HG02763 (cell line): ENCODE measurements at regions not wholly inside any gene's neighbourhood (a gene's known extent, or its start where the extent isn't known, plus 50 kb on each side); places are given as distances from the start of the nearest gene placed in this dataset.

Source experiments
- ATAC-seq: cut with Tn5 transposase; IDR thresholded peaks from one replicate; pipeline ENCODE4 v1.9.1; 2021; ENCODE audit warnings: mild to moderate bottlenecking, moderate library complexity; ENCODE audit not compliant: unreplicated experiment

DNA sequence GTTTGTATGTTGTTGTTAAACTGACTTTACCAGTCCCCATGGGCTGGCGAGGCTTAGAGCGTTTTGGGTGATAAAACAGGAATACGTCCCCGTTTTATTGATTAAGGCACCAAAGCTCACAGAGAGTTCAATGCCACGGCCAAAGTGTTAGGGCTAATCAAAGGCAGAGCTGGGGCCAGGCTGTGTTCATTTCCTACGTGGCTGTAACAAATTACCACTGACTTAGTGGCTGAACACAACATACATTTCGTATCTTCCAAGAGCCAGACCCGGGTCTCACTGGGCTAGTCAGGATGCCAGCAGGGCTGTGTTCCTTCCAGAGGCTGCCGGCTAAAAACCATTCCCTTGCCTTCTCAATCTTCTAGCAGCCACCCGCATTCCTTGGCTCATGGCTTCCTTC is 94.4 kb upstream of the HABP2 start:
- no peak for ATAC-seq

DNA sequence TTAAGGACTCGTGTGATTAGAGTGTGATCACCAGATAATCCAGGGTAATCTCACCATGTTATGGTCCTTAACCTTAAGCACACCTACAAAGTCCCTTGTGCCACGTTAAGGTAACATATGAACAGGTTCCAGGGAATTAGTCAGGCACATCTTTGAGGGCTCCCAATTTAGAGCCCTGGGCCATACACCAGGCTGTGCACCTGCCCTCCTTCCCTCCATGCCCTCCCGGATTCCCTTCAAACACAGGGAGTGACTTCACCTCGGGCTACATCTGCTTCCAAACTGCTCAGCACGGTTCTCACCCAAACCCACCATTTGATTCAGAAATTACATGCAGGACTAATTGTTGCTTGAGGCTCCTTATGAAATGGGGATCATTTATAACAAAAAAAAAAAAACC is 93.9 kb upstream of the HABP2 start:
- ATAC-seq: no peak

DNA sequence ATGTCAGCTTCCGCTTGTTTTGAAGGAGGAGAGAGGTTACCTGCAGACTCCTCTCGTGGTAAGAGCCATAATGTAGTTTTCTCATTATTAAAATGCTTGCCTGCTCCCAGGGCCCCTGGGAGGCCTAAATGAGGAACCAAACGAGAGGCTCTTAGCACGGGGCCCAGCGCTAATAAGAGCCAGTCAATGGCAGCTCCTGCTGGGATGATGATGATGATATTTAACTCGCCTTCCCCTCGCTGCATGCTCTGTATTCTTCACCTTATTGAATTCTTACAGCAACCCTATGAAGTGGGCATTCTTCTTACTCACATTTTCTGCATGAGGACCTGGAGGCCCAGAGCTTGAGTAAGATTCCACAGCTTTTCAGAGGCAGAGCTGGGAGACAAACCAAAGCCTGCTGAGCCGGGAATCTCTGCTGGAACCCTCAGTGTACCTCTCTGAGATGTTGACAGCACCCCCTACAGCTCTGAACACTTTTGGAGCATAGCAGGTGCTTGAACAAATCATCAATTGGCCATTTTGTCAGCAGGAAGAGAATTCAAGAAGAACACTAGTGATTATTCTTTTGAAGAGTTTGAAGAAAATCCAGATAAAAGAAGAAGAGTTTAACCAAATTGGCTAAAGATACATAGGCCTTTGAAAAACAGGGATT is 93.1 kb upstream of the HABP2 start:
- no peak for ATAC-seq

DNA sequence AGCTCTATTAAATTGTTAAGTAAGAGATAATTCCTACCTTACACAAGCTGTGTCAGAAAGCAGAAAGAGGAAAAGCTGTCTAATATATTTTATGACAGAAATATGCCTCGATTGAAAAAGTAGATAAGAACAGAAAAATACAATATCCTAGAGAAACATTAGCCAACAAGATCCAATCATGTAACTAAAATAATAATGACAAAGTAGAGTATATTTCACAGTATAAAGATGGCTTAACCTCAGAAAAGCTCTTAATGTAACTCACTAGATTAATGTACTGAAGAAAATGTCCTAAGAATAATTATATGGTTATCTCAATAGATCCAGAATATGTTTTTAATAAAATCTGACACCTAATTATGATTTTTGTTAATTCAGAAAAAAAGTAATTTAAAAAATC is 89.8 kb upstream of the HABP2 start:
- ATAC-seq: no peak

- ATAC-seq: no peak
These were observed 89.1 kb upstream of the HABP2 start for GRCh38 chr10:113463777-113464176.

- ATAC-seq: no peak
These were observed 83.1 kb upstream of the HABP2 start for GRCh38 chr10:113469796-113470195.

DNA sequence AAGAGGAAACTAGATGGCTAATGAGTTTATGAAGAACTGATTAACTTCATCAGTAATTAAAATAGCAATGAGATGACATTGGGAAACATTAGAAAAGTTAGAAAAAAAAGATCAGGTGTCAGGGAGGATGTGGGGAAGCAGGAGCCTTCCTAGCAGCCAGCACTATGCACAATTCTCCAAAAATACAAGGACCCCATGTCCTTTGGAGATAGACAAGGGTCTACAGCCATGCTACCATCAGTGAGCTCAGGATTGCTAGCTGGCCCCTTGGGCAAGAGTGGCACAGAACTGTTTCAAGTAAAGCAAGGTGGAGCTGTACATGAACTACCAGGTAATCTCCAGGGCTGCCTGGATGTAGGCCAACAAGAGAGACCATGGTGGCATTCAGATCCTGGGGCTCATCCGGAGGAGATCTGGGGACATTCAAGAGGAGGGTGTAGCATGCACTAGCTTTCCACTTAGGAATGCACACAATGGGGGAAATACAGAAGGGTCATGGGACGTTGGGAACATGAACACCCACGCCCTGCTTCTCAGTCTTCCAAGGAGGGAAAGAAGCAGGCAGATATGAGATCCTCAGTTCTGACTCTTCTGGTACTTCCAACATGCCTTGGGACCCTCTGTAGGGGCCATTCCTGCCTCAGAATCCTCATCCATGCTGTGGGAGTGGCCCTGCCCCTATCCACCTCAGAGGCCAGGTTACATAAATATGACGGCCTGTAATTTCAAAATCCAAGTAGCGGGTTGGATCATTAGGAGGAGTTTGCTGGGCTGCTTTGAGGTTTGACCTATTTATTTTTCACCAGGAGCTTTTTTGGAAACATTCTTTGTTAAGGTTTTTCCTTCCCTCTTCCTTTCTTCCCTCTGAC is 82.2 kb upstream of the HABP2 start:
- no peak for ATAC-seq

- ATAC-seq: no peak
These were observed 81.4 kb upstream of the HABP2 start for GRCh38 chr10:113471241-113471996.

DNA sequence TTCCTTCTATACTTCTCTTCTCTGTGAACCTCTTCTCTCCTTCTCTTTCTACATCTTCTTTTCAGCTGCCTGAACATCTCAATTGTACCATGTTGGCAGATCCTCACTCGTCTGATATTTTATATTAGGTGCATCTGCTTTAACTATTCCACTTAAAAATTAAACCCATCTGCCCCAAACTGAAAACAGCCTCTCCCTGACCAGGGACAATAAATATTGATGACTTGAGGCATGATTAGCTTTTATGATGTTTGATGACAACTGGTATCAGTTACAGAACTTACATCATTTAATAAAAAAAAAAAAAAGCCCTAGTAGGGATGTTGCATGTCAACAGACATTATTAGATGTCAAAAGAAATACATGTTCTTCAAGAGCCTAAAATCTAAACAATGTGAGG is 79.8 kb upstream of the HABP2 start:
- no peak for ATAC-seq

DNA sequence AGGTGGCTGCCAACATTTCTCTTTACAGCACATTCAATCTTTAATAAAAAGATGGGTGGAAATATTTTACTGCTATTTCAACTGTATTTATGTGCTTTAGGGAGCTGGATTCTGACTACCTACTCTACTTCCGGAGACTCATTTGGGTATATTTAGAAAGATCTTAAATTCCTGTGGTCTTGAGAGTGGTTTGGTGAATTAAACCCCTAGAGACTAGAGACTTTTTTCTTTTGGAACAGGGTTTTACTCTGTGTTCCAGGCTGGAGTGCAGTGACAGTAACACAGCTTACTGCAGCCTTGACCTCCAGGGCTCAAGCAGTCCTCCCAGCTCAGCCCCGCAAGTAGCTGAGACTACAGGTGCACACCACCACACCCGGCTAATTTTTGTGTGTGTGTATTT is 79.0 kb upstream of the HABP2 start:
- ATAC-seq: no peak

DNA sequence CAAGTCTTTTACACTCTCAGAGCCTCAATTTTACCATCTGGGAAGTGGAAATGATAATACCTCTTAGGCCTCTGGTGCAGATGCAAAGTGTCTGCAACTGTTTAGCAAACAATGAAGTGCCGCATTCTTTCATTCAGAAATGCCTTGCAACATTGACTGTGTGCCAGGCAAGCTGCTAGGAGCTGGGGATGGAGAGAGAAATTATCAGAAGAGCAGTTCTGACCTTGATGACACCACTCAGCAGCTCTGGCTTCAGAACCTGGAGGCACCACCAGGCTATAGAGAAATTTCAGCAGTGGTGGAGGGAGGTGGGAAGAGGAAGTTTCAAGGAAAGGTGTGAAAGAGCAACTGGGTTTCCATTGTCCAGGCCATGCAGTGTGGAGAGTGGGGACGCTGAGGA is 78.1 kb upstream of the HABP2 start:
- ATAC-seq: no peak

DNA sequence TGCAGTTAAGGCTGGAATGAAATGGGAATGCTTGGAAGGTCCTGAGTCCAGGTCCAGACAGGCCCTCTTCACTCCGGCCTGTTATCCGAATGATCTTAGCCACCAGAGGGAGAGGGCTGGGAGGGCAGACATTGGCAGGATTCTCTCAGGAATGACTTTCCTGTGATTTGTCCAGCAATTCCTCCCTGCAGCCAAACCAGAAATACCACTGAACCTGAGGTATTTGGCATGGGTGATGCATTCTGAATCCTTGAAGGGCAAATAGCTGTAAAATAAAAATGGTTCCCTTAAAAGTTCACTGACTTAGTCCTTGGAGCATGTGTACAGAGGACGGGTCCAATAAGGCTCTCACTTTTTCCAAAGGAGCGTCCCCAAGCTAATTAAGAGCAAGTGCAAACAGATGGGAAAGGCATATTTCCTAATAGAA is 77.5 kb upstream of the HABP2 start:
- no peak for ATAC-seq

- no peak for ATAC-seq
These were observed 76.7 kb upstream of the HABP2 start for GRCh38 chr10:113476191-113476590.

- no peak for ATAC-seq
These were observed 76.2 kb upstream of the HABP2 start for GRCh38 chr10:113476673-113477072.

GRCh38 chr10:113477451-113477850 is 75.4 kb upstream of the HABP2 start:
- ATAC-seq: no peak

- no peak for ATAC-seq
These were observed 73.3 kb upstream of the HABP2 start for GRCh38 chr10:113479346-113480080.

DNA sequence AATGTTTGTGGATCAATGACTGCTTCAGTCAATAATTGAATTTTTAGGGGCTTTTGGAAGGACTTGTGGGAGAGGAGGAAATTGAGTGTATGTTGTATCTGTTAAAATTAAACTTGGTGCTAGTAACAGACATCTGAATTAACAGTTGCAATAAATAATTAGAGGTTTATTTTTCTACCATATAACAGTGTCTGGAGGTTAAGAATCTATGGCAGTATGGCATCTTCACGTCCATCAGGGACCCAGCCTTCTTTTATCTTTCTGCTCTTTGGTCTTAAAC is 72.8 kb upstream of the HABP2 start:
- no peak for ATAC-seq

- no peak for ATAC-seq
These were observed 71.9 kb upstream of the HABP2 start for GRCh38 chr10:113480851-113481502.

- no peak for ATAC-seq
These were observed 68.4 kb upstream of the HABP2 start for GRCh38 chr10:113484487-113484886.

- ATAC-seq: no peak
These were observed 67.1 kb upstream of the HABP2 start for GRCh38 chr10:113485736-113486135.

GRCh38 chr10:113486531-113486930 is 66.3 kb upstream of the HABP2 start:
- ATAC-seq: no peak
